WTC11 (cell line): ENCODE measurements at regions not wholly inside any gene's neighbourhood (a gene's known extent, or its start where the extent isn't known, plus 50 kb on each side); places are given as distances from the start of the nearest gene placed in this dataset.

ENCODE experiments used
- ATAC-seq: fragments of 200-7000 bp; cut with Tn5 transposase; 2 replicates; pipeline ENCODE4 v1.10.0; 2021; ENCODE audit warnings: mild to moderate bottlenecking, moderate library complexity
- CTCF ChIA-PET: fragments of 300-600 bp; sonication (Branson Sonifier 250); formaldehyde crosslinking; loops from one replicate; lab custom pipeline; 2021; ENCODE audit warnings: antibody characterized with exemption; lab: Charles Lee
- POLR2A ChIA-PET: fragments of 350-600 bp; sonication (Branson Sonifier 250); formaldehyde crosslinking; loops from one replicate; lab custom pipeline; 2021; ENCODE audit warnings: antibody characterized with exemption; lab: Charles Lee
- DNase-seq: peaks from one replicate; pipeline ENCODE4 v3.0.0; 2021; ENCODE audit warnings: low spot score
- H3K27ac Mint-ChIP-seq: 2 replicates; pipeline ENCODE4 v1.8.0; 2021; ENCODE audit warnings: mixed read lengths
- H3K27me3 Mint-ChIP-seq: 2 replicates; pipeline ENCODE4 v1.8.0; 2021; ENCODE audit warnings: low read depth, mild to moderate bottlenecking, moderate library complexity, mixed read lengths
- H3K36me3 Mint-ChIP-seq: 2 replicates; pipeline ENCODE4 v1.8.0; 2021; ENCODE audit warnings: mixed read lengths
- H3K4me1 Mint-ChIP-seq: 2 replicates; pipeline ENCODE4 v1.8.0; 2022; ENCODE audit warnings: mixed read lengths
- H3K4me3 Mint-ChIP-seq: 2 replicates; pipeline ENCODE4 v1.8.0; 2021; ENCODE audit warnings: mild to moderate bottlenecking, moderate library complexity, mixed read lengths
- H3K9me3 Mint-ChIP-seq: 2 replicates; pipeline ENCODE4 v1.8.0; 2021; ENCODE audit warnings: mixed read lengths
- CREB1 ChIP-seq: sonication (generic); formaldehyde crosslinking; IDR thresholded peaks from 2 replicates; pipeline ENCODE4 v1.8.0; 2023; ENCODE audit warnings: mild to moderate bottlenecking, missing genetic modification reagents
- ETV6 ChIP-seq: sonication (generic); formaldehyde crosslinking; IDR thresholded peaks from 2 replicates; pipeline ENCODE4 v1.8.1; 2022; ENCODE audit warnings: mild to moderate bottlenecking, missing genetic modification reagents
- FOXJ3 ChIP-seq: sonication (generic); formaldehyde crosslinking; IDR thresholded peaks from 2 replicates; pipeline ENCODE4 v1.9.0; 2021; ENCODE audit warnings: missing genetic modification reagents, mild to moderate bottlenecking, borderline replicate concordance
- FOXP1 ChIP-seq: sonication (generic); formaldehyde crosslinking; IDR thresholded peaks from 2 replicates; pipeline ENCODE4 v1.8.0; 2022; ENCODE audit warnings: missing genetic modification reagents, mild to moderate bottlenecking, moderate library complexity, borderline replicate concordance
- GTF2I ChIP-seq: fragments of 250-450 bp; sonication (Bioruptor Pico); conservative IDR thresholded peaks from 2 replicates; pipeline ENCODE4 v1.4.0; 2021; ENCODE audit warnings: mild to moderate bottlenecking
- JAZF1 ChIP-seq: fragments of 250-450 bp; sonication (Bioruptor Pico); IDR thresholded peaks from 2 replicates; pipeline ENCODE4 v1.9.0; 2021; ENCODE audit warnings: moderate library complexity, mild to moderate bottlenecking, inconsistent platforms
- KAT7 ChIP-seq: sonication (generic); formaldehyde crosslinking; IDR thresholded peaks from 2 replicates; pipeline ENCODE4 v1.8.1; 2023; ENCODE audit warnings: missing genetic modification reagents, mild to moderate bottlenecking, borderline replicate concordance
- MYBL2 ChIP-seq: sonication (generic); formaldehyde crosslinking; IDR thresholded peaks from 2 replicates; pipeline ENCODE4 v1.8.1; 2023; ENCODE audit warnings: mild to moderate bottlenecking, moderate library complexity, missing genetic modification reagents
- SMAD4 ChIP-seq: sonication (generic); formaldehyde crosslinking; IDR thresholded peaks from 2 replicates; pipeline ENCODE4 v1.8.0; 2022; ENCODE audit warnings: mild to moderate bottlenecking, missing genetic modification reagents
- SOX15 ChIP-seq: fragments of 250-450 bp; sonication (Bioruptor Pico); IDR thresholded peaks from 2 replicates; pipeline ENCODE4 v1.9.0; 2021; ENCODE audit warnings: mild to moderate bottlenecking
- SP1 ChIP-seq: sonication (generic); formaldehyde crosslinking; conservative IDR thresholded peaks from 2 replicates; pipeline ENCODE4 v1.8.1; 2022; ENCODE audit warnings: missing genetic modification reagents
- ZNF138 ChIP-seq: sonication (generic); formaldehyde crosslinking; conservative IDR thresholded peaks from 2 replicates; pipeline ENCODE4 v1.8.1; 2022; ENCODE audit warnings: mild to moderate bottlenecking, moderate library complexity, missing genetic modification reagents
- ZNF232 ChIP-seq: sonication (generic); formaldehyde crosslinking; IDR thresholded peaks from 2 replicates; pipeline ENCODE4 v1.8.0; 2022; ENCODE audit warnings: mild to moderate bottlenecking, missing genetic modification reagents
- TF ChIP-seq, protein P1 (sequence below): sonication (generic); formaldehyde crosslinking; IDR thresholded peaks from 2 replicates; pipeline ENCODE4 v1.8.1; 2022; ENCODE audit warnings: mild to moderate bottlenecking, moderate library complexity, missing genetic modification reagents
- TF ChIP-seq, protein P2 (sequence below): sonication (generic); formaldehyde crosslinking; IDR thresholded peaks from 2 replicates; pipeline ENCODE4 v1.8.1; 2023; ENCODE audit warnings: mild to moderate bottlenecking, missing genetic modification reagents
- TF ChIP-seq, protein P3 (sequence below): sonication (generic); formaldehyde crosslinking; IDR thresholded peaks from 2 replicates; pipeline ENCODE4 v1.8.1; 2022; ENCODE audit warnings: low read depth, mild to moderate bottlenecking, moderate library complexity, missing genetic modification reagents, borderline replicate concordance
- TF ChIP-seq, protein P4 (sequence below): sonication (generic); formaldehyde crosslinking; IDR thresholded peaks from 2 replicates; pipeline ENCODE4 v1.8.0; 2022; ENCODE audit warnings: mild to moderate bottlenecking, missing genetic modification reagents
- TF ChIP-seq, protein P5 (sequence below): fragments of 250-450 bp; sonication (Bioruptor Pico); IDR thresholded peaks from 2 replicates; pipeline ENCODE4 v2.1.2; 2022; ENCODE audit warnings: mild to moderate bottlenecking, moderate library complexity

DNA sequence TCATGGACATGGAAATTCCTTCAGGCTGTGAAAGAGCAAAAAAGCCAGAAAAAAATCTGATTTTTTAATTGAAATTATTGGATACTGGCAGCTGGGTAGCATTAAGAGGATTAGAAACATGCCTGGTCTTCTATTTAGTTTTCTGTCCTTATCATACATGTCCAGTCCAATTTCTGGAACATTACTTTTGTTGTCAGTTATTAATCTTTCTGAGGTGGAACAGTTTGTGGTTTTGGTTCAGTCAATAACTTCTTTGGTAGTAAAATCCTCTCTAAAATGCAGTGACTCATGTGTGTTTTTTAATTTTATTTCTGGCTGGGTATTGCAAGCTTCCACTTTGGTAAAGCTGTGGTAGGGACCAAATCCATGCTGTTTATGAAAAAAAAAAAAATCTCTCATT is 687.0 kb upstream of the ADGRL2 start:
- peak overlapping the region; percentile 83 for H3K27ac Mint-ChIP-seq
- peaks cover 36% of the 10 kb centered on the region for H3K4me1 Mint-ChIP-seq
- H3K4me3 Mint-ChIP-seq = no peak overlapping the region
- ChIA-PET CTCF (interaction anchor here (0.7 to 1.8 kb wide), 2 partner anchors 301 to 579 kb away, joined by 3 to 4 read pairs; no protein-coding TSS in a partner anchor), POLR2A (interaction anchor here (0.6 kb wide), 1 partner anchor 1616 kb away, joined by 3 read pairs; no protein-coding TSS in a partner anchor)
- ATAC-seq = no peak
- no peak for TF ChIP-seq FOXP1 (CRISPR knock-in tag)
- TF ChIP-seq, protein P1, sequence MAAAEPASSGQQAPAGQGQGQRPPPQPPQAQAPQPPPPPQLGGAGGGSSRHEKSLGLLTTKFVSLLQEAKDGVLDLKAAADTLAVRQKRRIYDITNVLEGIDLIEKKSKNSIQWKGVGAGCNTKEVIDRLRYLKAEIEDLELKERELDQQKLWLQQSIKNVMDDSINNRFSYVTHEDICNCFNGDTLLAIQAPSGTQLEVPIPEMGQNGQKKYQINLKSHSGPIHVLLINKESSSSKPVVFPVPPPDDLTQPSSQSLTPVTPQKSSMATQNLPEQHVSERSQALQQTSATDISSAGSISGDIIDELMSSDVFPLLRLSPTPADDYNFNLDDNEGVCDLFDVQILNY (CRISPR knock-in tag) = no peak
- TF ChIP-seq, protein P2, sequence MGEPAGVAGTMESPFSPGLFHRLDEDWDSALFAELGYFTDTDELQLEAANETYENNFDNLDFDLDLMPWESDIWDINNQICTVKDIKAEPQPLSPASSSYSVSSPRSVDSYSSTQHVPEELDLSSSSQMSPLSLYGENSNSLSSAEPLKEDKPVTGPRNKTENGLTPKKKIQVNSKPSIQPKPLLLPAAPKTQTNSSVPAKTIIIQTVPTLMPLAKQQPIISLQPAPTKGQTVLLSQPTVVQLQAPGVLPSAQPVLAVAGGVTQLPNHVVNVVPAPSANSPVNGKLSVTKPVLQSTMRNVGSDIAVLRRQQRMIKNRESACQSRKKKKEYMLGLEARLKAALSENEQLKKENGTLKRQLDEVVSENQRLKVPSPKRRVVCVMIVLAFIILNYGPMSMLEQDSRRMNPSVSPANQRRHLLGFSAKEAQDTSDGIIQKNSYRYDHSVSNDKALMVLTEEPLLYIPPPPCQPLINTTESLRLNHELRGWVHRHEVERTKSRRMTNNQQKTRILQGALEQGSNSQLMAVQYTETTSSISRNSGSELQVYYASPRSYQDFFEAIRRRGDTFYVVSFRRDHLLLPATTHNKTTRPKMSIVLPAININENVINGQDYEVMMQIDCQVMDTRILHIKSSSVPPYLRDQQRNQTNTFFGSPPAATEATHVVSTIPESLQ = no peak
- TF ChIP-seq SP1 (CRISPR knock-in tag) = no peak
- no peak for TF ChIP-seq ZNF232 (CRISPR knock-in tag)
- DNase-seq = no peak
- H3K36me3 Mint-ChIP-seq = peaks cover 2% of the 10 kb centered on the region; the same call in 1 of the 2 replicates
- no peaks in the 10 kb centered on the region for H3K27me3 Mint-ChIP-seq
- H3K9me3 Mint-ChIP-seq = peaks cover 8% of the 10 kb centered on the region

DNA sequence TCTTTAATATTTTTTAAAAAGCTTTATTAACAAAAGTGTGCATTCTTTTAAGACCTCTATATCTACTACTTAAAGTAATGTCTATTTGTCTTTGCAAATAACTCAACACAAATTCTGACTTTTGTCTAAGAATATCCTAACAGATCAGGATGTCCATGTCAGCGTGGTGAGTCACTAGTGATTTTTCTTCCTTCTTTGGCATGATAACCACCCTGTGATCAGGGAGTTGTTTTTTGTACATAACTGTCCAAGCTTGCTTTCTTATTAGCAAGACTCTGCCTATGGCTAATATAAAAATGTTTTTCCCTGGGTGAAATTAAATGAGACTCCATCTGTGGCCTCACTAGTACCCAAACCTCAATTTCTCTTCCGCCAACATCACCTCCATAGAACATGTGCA is 688.9 kb upstream of the ADGRL2 start:
- Mint-ChIP-seq H3K36me3 (peaks cover 2% of the 10 kb centered on the region; the same call in 1 of the 2 replicates), H3K27ac (no peak overlapping the region), H3K9me3 (peaks cover 8% of the 10 kb centered on the region), H3K4me3 (no peak overlapping the region), H3K4me1 (peaks cover 36% of the 10 kb centered on the region), H3K27me3 (no peaks in the 10 kb centered on the region)
- ATAC-seq (no peak), DNase-seq (no peak)
- CTCF ChIA-PET = no interaction called here
- TF ChIP-seq ETV6 (CRISPR knock-in tag) (no peak), JAZF1 (no peak), SMAD4 (CRISPR knock-in tag) (no peak), SOX15 (CRISPR knock-in tag) (no peak), GTF2I (no peak)
- TF ChIP-seq, protein P3, sequence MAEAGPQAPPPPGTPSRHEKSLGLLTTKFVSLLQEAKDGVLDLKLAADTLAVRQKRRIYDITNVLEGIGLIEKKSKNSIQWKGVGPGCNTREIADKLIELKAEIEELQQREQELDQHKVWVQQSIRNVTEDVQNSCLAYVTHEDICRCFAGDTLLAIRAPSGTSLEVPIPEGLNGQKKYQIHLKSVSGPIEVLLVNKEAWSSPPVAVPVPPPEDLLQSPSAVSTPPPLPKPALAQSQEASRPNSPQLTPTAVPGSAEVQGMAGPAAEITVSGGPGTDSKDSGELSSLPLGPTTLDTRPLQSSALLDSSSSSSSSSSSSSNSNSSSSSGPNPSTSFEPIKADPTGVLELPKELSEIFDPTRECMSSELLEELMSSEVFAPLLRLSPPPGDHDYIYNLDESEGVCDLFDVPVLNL (CRISPR knock-in tag) = no peak
- TF ChIP-seq, protein P4, sequence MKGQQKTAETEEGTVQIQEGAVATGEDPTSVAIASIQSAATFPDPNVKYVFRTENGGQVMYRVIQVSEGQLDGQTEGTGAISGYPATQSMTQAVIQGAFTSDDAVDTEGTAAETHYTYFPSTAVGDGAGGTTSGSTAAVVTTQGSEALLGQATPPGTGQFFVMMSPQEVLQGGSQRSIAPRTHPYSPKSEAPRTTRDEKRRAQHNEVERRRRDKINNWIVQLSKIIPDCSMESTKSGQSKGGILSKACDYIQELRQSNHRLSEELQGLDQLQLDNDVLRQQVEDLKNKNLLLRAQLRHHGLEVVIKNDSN (CRISPR knock-in tag) = no peak
- TF ChIP-seq, protein P2 = no peak
- POLR2A ChIA-PET = no interaction called here

DNA sequence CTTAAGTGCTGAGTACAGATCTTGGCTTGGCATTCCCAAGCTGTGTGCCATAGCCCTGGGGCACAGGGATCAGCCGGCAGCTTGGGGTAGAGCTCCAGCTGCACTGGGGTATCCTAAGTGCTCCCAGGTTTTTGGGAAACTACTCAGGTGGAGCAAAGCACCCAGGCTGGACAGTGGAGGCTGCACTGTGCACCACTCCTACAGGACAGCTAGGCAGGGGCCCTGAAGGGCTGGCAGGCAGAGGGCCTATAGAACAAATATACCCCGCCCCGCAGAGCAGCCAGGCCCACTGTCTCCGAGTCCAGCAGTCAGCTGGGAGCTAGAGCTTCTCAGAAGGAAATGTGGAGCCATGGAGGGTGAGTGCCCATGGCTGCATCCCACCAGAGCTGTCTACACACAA is 691.7 kb upstream of the ADGRL2 start:
- peaks cover 7% of the 10 kb centered on the region for H3K9me3 Mint-ChIP-seq
- POLR2A ChIA-PET = no interaction called here
- TF ChIP-seq CREB1 (CRISPR knock-in tag) = no peak
- TF ChIP-seq FOXJ3 (CRISPR knock-in tag) = no peak
- TF ChIP-seq, protein P5, sequence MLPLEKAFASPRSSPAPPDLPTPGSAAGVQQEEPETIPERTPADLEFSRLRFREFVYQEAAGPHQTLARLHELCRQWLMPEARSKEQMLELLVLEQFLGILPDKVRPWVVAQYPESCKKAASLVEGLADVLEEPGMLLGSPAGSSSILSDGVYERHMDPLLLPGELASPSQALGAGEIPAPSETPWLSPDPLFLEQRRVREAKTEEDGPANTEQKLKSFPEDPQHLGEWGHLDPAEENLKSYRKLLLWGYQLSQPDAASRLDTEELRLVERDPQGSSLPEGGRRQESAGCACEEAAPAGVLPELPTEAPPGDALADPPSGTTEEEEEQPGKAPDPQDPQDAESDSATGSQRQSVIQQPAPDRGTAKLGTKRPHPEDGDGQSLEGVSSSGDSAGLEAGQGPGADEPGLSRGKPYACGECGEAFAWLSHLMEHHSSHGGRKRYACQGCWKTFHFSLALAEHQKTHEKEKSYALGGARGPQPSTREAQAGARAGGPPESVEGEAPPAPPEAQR (CRISPR knock-in tag) = no peak
- no peak for TF ChIP-seq ETV6 (CRISPR knock-in tag)
- TF ChIP-seq MYBL2 = no peak
- no peak for TF ChIP-seq ZNF138 (CRISPR knock-in tag)
- TF ChIP-seq KAT7 (CRISPR knock-in tag) = no peak
- ATAC-seq = no peak
- H3K36me3 Mint-ChIP-seq = peaks cover 2% of the 10 kb centered on the region; the same call in 1 of the 2 replicates
- no peaks in the 10 kb centered on the region for H3K27me3 Mint-ChIP-seq
- H3K27ac Mint-ChIP-seq = no peak overlapping the region
- CTCF ChIA-PET = no interaction called here
- no peak overlapping the region for H3K4me3 Mint-ChIP-seq
- no peak for DNase-seq
- H3K4me1 Mint-ChIP-seq = peaks cover 20% of the 10 kb centered on the region
